Activated CD4-positive, alpha-beta T cell treated with anti-CD3 and anti-CD28 coated beads, Interleukin-2, amount 50 U/mL, for 24 hours (primary cell): ENCODE measurements at regions not wholly inside any gene's neighbourhood (a gene's known extent, or its start where the extent isn't known, plus 50 kb on each side); places are given as distances from the start of the nearest gene placed in this dataset.

Experiments used
- DNase-seq, 2 donors: peaks; one replicate each; pipeline ENCODE4 v3.0.0-alpha.2; 2020; ENCODE audit warnings: low read depth in 1 of 2, low spot score in 1 of 2

GRCh38 chr16:79498928-79499327, 101.6 kb downstream of the MAF start:
- DNase-seq: no peak

- DNase-seq: no peak
Measured at GRCh38 chr16:79497606-79498350, 102.8 kb downstream of the MAF start.

GRCh38 chr16:79493911-79494310, 106.6 kb downstream of the MAF start:
- no peak for DNase-seq

- no peak for DNase-seq
Measured at GRCh38 chr16:79492036-79492435, 108.5 kb downstream of the MAF start.

- DNase-seq: no peak
Measured at GRCh38 chr16:79485020-79485419, 115.5 kb downstream of the MAF start.

- no peak for DNase-seq
Measured at GRCh38 chr16:79484237-79484636, 116.3 kb downstream of the MAF start.

GRCh38 chr16:79483336-79483735, 117.2 kb downstream of the MAF start:
- DNase-seq: no peak

- no peak for DNase-seq
Measured at GRCh38 chr16:79482011-79482410, 118.5 kb downstream of the MAF start.

- no peak for DNase-seq
Measured at GRCh38 chr16:79480929-79481328, 119.6 kb downstream of the MAF start.

- DNase-seq: no peak
Measured at GRCh38 chr16:79480056-79480455, 120.5 kb downstream of the MAF start.

- no peak for DNase-seq
Measured at GRCh38 chr16:79476580-79476979, 124.0 kb downstream of the MAF start.

- no peak for DNase-seq
Measured at GRCh38 chr16:79475841-79476240, 124.7 kb downstream of the MAF start.

- no peak for DNase-seq
Measured at GRCh38 chr16:79473456-79473855, 127.1 kb downstream of the MAF start.

GRCh38 chr16:79472426-79472825, 128.1 kb downstream of the MAF start:
- no peak for DNase-seq

- no peak for DNase-seq
Measured at GRCh38 chr16:79469999-79470398, 130.5 kb downstream of the MAF start.

- no peak for DNase-seq
Measured at GRCh38 chr16:79468631-79469030, 131.9 kb downstream of the MAF start.

GRCh38 chr16:79468121-79468552, 132.4 kb downstream of the MAF start:
- no peak for DNase-seq

- DNase-seq: no peak
Measured at GRCh38 chr16:79466111-79466510, 134.4 kb downstream of the MAF start.

- no peak for DNase-seq
Measured at GRCh38 chr16:79463841-79464240, 136.7 kb downstream of the MAF start.

GRCh38 chr16:79456036-79456435, 144.5 kb downstream of the MAF start:
- no peak for DNase-seq

GRCh38 chr16:79452671-79453070, 147.9 kb downstream of the MAF start:
- no peak for DNase-seq

GRCh38 chr16:79451196-79451816, 149.2 kb downstream of the MAF start:
- DNase-seq: no peak

GRCh38 chr16:79449900-79450299, 150.6 kb downstream of the MAF start:
- DNase-seq: no peak
